Naive thymus-derived CD4-positive, alpha-beta T cell (primary cell): ENCODE measurements at regions not wholly inside any gene's neighbourhood (a gene's known extent, or its start where the extent isn't known, plus 50 kb on each side); places are given as distances from the start of the nearest gene placed in this dataset.
"Not testable (repeated sequence)": the region's sequence is repeated elsewhere in the genome, so short reads cannot be mapped to it uniquely, and the experiment has no call there.

Experiments used
- ATAC-seq: fragments of 150-1000 bp; cut with Tn5 transposase; 2 replicates; pipeline ENCODE4 v1.10.0; 2021; ENCODE audit warnings: mild to moderate bottlenecking, moderate library complexity
- CTCF ChIA-PET: fragments of 350-600 bp; sonication (Branson Sonifier 250); formaldehyde crosslinking; loops from one replicate; lab custom pipeline; 2021; ENCODE audit warnings: antibody characterized with exemption; lab: Charles Lee
- POLR2A ChIA-PET: fragments of 350-600 bp; sonication (Branson Sonifier 250); formaldehyde crosslinking; loops from one replicate; lab custom pipeline; 2021; ENCODE audit warnings: antibody characterized with exemption, inconsistent platforms; lab: Charles Lee
- DNase-seq, 9 donors: peaks; one replicate each; pipeline versions ENCODE4 v3.0.0 to v3.0.0-alpha.2; 2020 to 2022; ENCODE audit warnings: mixed read lengths in 1 of 9
- H3K27ac ChIP-seq: one replicate; pipeline ENCODE4 v1.7.0; 2013; ENCODE audit warnings: mild to moderate bottlenecking, low read depth, low read length, moderate library complexity
- H3K27me3 ChIP-seq, 2 donors: one replicate each; pipeline ENCODE4 v1.7.0; 2013; ENCODE audit warnings: low read length in 2 of 2, mild to moderate bottlenecking in 2 of 2, moderate library complexity in 2 of 2; ENCODE audit not compliant: control insufficient read depth in 2 of 2, insufficient read depth in 2 of 2
- H3K36me3 ChIP-seq, 3 experiments: 1 replicate in 2 of 3; 2 replicates in 1 of 3; pipeline ENCODE4 v1.7.0; 2013; ENCODE audit warnings: low read length in 3 of 3, mild to moderate bottlenecking in 3 of 3, moderate library complexity in 1 of 3; ENCODE audit not compliant: insufficient read depth in 3 of 3, control insufficient read depth in 2 of 3
- H3K4me1 ChIP-seq, 2 donors: one replicate each; pipeline ENCODE4 v1.7.0; 2013; ENCODE audit warnings: low read length in 2 of 2, mild to moderate bottlenecking in 2 of 2, moderate library complexity in 1 of 2; ENCODE audit not compliant: control insufficient read depth in 2 of 2, insufficient read depth in 2 of 2
- H3K4me3 ChIP-seq: 2 replicates; pipeline ENCODE4 v1.7.0; 2013; ENCODE audit warnings: mild to moderate bottlenecking, low read length
- H3K9me3 ChIP-seq, 3 experiments: 1 replicate in 2 of 3; 2 replicates in 1 of 3; pipeline ENCODE4 v1.7.0; 2013; ENCODE audit warnings: low read length in 3 of 3; ENCODE audit not compliant: control insufficient read depth in 2 of 3
- H3K27ac Mint-ChIP-seq, 9 donors: one replicate each; pipeline ENCODE4 v1.8.0; 2020 to 2022; ENCODE audit warnings: mixed read lengths in 9 of 9, mild to moderate bottlenecking in 8 of 9, moderate library complexity in 5 of 9, inconsistent platforms in 2 of 9
- H3K27me3 Mint-ChIP-seq, 5 donors: one replicate each; pipeline ENCODE4 v1.8.0; 2021 to 2022; ENCODE audit warnings: mixed read lengths in 5 of 5, mild to moderate bottlenecking in 1 of 5
- H3K36me3 Mint-ChIP-seq, 5 donors: one replicate each; pipeline ENCODE4 v1.8.0; 2020 to 2022; ENCODE audit warnings: mixed read lengths in 5 of 5, mild to moderate bottlenecking in 3 of 5, inconsistent platforms in 1 of 5
- H3K4me1 Mint-ChIP-seq, 7 donors: one replicate each; pipeline ENCODE4 v1.8.0; 2020 to 2022; ENCODE audit warnings: mixed read lengths in 7 of 7, mild to moderate bottlenecking in 3 of 7, inconsistent platforms in 1 of 7
- H3K4me3 Mint-ChIP-seq, 10 donors: one replicate each; pipeline ENCODE4 v1.8.0; 2020 to 2022; ENCODE audit warnings: mild to moderate bottlenecking in 10 of 10, mixed read lengths in 10 of 10, moderate library complexity in 6 of 10, inconsistent platforms in 2 of 10
- H3K9me3 Mint-ChIP-seq, 11 donors: one replicate each; pipeline ENCODE4 v1.8.0; 2020 to 2022; ENCODE audit warnings: mixed read lengths in 11 of 11, mild to moderate bottlenecking in 4 of 11, inconsistent platforms in 1 of 11, moderate library complexity in 1 of 11
- intact Hi-C, 2 donors: fragments of 100-400 bp; cut with micrococcal nuclease; formaldehyde crosslinking; loops; one replicate each; pipeline ENCODE4 v1.15.1; 2023

DNA sequence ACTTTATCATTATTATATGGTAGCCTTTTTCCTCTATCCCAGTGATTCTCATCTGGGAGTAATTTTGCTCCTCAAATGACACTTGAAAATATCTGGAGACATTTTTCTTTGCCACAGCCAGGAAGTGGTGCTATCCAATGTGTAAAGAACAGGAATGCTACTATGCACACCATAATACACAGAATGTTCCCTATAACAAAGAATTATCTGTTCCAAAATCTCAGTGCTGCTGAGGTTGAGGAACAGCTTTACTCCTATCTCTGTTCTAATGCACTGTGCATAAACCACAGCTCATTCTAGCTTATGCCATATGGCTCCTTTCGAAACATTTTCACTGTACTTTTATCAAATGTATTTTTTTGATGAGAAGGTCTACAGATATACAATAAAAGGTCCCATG lies 1231.2 kb upstream of the CELF4 start:
- ChIA-PET CTCF (no interaction called here), POLR2A (no interaction called here)
- H3K4me3 ChIP-seq, result no peak overlapping the region
- DNase-seq (no peak), ATAC-seq (no peak)
- Mint-ChIP-seq H3K36me3 (no peaks in the 10 kb centered on the region), H3K9me3 (peaks cover 0 to 11% (median 0%) of the 10 kb centered on the region in 11 donors), H3K27ac (no peak overlapping the region), H3K4me3 (no peak overlapping the region), H3K4me1 (no peaks in the 10 kb centered on the region), H3K27me3 (no peaks in the 10 kb centered on the region)
- no peaks in the 10 kb centered on the region for H3K4me1 ChIP-seq
- H3K27me3 ChIP-seq, result no peaks in the 10 kb centered on the region
- intact Hi-C loops, result loop anchor here in 1 of 2 donors (10.0 kb wide), 1 partner anchor 62 kb away; no protein-coding TSS in a partner anchor
- no peak overlapping the region for H3K27ac ChIP-seq
- H3K36me3 ChIP-seq, result no peaks in the 10 kb centered on the region
- H3K9me3 ChIP-seq, result no peaks in the 10 kb centered on the region

DNA sequence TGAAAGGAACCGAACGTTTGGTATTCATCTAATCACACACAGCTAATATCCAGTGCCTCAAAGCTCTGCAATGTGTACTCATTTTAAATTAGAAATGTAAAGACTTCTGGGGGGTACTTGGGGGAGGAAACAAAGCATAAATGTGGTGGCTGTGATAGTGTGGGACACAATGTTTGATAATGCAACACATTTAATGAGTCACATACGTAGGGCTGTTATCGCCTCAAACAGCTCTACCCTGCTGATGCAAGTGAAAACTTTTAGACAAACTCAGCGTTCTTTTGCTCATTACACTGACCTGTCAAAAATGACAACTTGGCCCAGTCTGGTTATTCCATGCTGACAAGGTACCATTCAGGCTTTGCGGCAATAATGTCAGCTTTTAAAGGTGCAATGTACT lies 1227.1 kb upstream of the CELF4 start:
- Mint-ChIP-seq H3K9me3 (peaks cover 0 to 7% (median 0%) of the 10 kb centered on the region in 11 donors), H3K27me3 (no peaks in the 10 kb centered on the region), H3K36me3 (no peaks in the 10 kb centered on the region), H3K4me3 (no peak overlapping the region), H3K27ac (no peak overlapping the region), H3K4me1 (no peaks in the 10 kb centered on the region)
- no peaks in the 10 kb centered on the region for H3K4me1 ChIP-seq
- ChIA-PET POLR2A (no interaction called here), CTCF (no interaction called here)
- H3K9me3 ChIP-seq, result no peaks in the 10 kb centered on the region
- intact Hi-C loops, result loop anchor here in 1 of 2 donors (10.0 kb wide), 1 partner anchor 58 kb away; no protein-coding TSS in a partner anchor
- H3K4me3 ChIP-seq, result no peak overlapping the region
- ATAC-seq (no peak), DNase-seq (no peak)
- H3K27me3 ChIP-seq, result no peaks in the 10 kb centered on the region
- no peak overlapping the region for H3K27ac ChIP-seq
- H3K36me3 ChIP-seq, result no peaks in the 10 kb centered on the region

DNA sequence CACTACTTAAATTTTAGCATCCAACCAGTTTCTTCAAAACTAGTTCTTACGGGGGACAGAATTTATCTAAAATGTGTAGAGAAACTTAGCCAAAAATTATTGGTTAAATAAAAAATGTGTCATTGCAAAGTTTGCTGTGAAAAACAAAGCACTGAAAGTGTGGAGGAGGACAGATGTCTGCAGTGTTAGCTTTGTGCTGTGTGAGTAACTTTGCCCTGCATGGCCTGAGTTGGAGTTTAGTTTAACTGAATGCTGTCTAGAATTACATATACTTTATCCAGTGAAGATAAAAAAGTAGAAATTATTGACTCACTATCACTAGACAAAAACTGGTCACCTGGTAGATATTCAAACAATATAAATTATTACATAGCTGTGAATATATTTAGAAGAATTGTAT lies 1225.2 kb upstream of the CELF4 start:
- intact Hi-C loops, result loop anchor here in 1 of 2 donors (10.0 kb wide), 1 partner anchor 56 kb away; no protein-coding TSS in a partner anchor
- no peak for DNase-seq
- Mint-ChIP-seq H3K4me1 (no peaks in the 10 kb centered on the region), H3K27me3 (no peaks in the 10 kb centered on the region), H3K36me3 (no peaks in the 10 kb centered on the region), H3K4me3 (no peak overlapping the region), H3K27ac (no peak overlapping the region), H3K9me3 (peaks cover 0 to 7% (median 0%) of the 10 kb centered on the region in 11 donors)
- Histone ChIP-seq H3K27ac (no peak overlapping the region), H3K9me3 (no peaks in the 10 kb centered on the region), H3K27me3 (no peaks in the 10 kb centered on the region), H3K36me3 (no peaks in the 10 kb centered on the region), H3K4me3 (no peak overlapping the region), H3K4me1 (no peaks in the 10 kb centered on the region)
- POLR2A ChIA-PET, result no interaction called here
- CTCF ChIA-PET, result no interaction called here
- ATAC-seq, result no peak

DNA sequence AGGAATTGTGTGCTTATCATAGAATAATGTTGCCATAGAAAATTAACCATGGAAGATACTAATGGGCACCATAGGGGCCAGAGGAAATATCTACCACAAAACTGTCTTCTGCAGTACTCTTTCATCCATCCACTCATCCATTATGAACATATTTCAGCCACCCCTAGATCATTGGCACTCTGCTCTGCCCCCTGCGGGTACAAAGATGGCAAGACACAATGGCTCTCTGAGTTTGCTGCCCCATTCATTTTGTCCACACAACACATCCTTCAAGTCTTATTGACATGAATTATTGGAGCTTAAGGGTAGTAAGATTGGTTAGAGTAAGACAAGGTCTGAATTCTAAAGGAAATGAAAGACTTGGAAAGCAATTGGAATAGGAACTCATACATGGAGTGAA lies 1224.7 kb upstream of the CELF4 start:
- no peaks in the 10 kb centered on the region for H3K36me3 ChIP-seq
- peaks cover 0 to 7% (median 0%) of the 10 kb centered on the region in 11 donors for H3K9me3 Mint-ChIP-seq
- no peaks in the 10 kb centered on the region for H3K4me1 Mint-ChIP-seq
- no peaks in the 10 kb centered on the region for H3K4me1 ChIP-seq
- H3K9me3 ChIP-seq, result no peaks in the 10 kb centered on the region
- no peaks in the 10 kb centered on the region for H3K27me3 ChIP-seq
- no peak overlapping the region for H3K4me3 Mint-ChIP-seq
- ATAC-seq, result no peak
- H3K4me3 ChIP-seq, result no peak overlapping the region
- H3K27ac Mint-ChIP-seq, result no peak overlapping the region
- ChIA-PET CTCF (no interaction called here), POLR2A (no interaction called here)
- no peak overlapping the region for H3K27ac ChIP-seq
- H3K36me3 Mint-ChIP-seq, result no peaks in the 10 kb centered on the region
- no peak for DNase-seq
- H3K27me3 Mint-ChIP-seq, result no peaks in the 10 kb centered on the region
- intact Hi-C loops, result loop anchor here in 1 of 2 donors (10.0 kb wide), 1 partner anchor 56 kb away; no protein-coding TSS in a partner anchor

DNA sequence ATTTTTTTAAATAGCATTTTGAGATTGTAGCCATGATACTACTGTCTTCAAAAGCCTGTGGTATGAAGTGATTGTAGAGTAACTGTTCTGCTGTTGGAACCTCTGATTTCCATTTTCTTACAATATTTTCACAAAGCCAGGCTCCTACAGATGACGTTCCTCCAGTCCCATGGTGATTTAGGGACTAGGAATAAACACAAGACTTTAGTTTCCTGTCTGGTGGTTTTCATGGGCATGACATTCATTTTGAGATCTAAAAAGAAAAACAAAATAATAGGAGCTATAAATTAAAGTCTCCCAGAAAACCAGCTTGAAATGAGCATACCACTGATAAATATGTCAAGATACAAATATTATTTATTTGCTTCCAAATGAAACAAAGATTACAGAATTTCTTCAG lies 1223.5 kb upstream of the CELF4 start:
- no peaks in the 10 kb centered on the region for H3K36me3 Mint-ChIP-seq
- intact Hi-C loops, result no loop called here
- H3K4me3 ChIP-seq, result no peak overlapping the region
- no peaks in the 10 kb centered on the region for H3K9me3 ChIP-seq
- no peaks in the 10 kb centered on the region for H3K27me3 Mint-ChIP-seq
- no peak overlapping the region for H3K27ac Mint-ChIP-seq
- ChIA-PET CTCF (no interaction called here), POLR2A (no interaction called here)
- no peak for ATAC-seq
- H3K4me1 Mint-ChIP-seq, result no peaks in the 10 kb centered on the region
- no peaks in the 10 kb centered on the region for H3K36me3 ChIP-seq
- DNase-seq, result no peak
- H3K4me1 ChIP-seq, result no peaks in the 10 kb centered on the region
- no peak overlapping the region for H3K4me3 Mint-ChIP-seq
- H3K27ac ChIP-seq, result no peak overlapping the region
- H3K27me3 ChIP-seq, result no peaks in the 10 kb centered on the region
- peaks cover 0 to 8% (median 0%) of the 10 kb centered on the region in 11 donors for H3K9me3 Mint-ChIP-seq

DNA sequence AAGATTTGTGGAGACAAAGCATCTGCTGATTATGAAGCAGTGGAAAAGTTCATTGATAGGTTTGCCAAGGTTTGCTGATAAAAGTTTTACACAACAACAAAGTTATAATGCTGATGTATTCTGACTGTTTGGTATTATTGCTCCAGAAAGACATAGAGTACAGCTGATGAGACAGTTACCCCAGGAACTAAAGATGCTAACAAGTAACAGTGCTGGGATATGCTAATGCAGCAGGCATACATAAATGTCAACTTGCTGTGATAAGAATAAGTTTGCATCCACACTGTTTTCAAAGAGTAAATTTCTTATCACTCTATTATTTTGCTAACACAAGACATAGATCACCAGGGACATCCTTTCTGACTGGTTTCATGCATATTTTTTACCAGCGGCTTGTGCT lies 1221.3 kb upstream of the CELF4 start:
- DNase-seq, result no peak
- H3K4me3 ChIP-seq, result no peak overlapping the region
- H3K4me1 Mint-ChIP-seq, result no peaks in the 10 kb centered on the region

DNA sequence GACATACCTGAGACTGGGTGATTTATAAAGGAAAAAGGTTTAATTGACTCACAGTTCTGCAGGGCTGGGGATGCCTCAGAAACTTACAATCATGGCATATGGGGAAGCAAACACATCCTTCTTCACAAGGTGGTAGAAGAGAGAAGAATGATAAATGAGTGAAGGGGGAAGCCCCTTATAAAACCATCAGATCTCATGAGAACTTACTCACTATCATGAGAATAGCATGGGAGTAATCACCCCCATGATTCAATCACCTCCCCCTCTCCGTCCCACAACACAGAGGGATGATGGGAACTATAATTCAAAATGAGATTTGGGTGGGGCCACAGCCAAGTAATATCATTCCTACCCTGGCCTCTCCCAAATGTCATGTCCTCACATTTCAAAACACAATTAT lies 1206.0 kb upstream of the CELF4 start:
- H3K4me3 Mint-ChIP-seq, POLR2A ChIA-PET, H3K27me3 Mint-ChIP-seq, ATAC-seq, H3K27ac ChIP-seq, CTCF ChIA-PET, H3K9me3 ChIP-seq, H3K27me3 ChIP-seq, H3K4me1 ChIP-seq, H3K27ac Mint-ChIP-seq, H3K4me1 Mint-ChIP-seq, H3K4me3 ChIP-seq, H3K36me3 ChIP-seq, H3K36me3 Mint-ChIP-seq, intact Hi-C loops, DNase-seq: not testable (repeated sequence)
- H3K9me3 Mint-ChIP-seq, result peaks cover 0 to 14% (median 0%) of the 10 kb centered on the region in 11 donors

More for the DNA sequence above, 1221.3 kb upstream of the CELF4 start:
- Mint-ChIP-seq H3K9me3 (peaks cover 0 to 12% (median 0%) of the 10 kb centered on the region in 11 donors), H3K27me3 (no peaks in the 10 kb centered on the region), H3K27ac (no peak overlapping the region), H3K36me3 (no peaks in the 10 kb centered on the region), H3K4me3 (no peak overlapping the region)
- H3K9me3 ChIP-seq, result no peaks in the 10 kb centered on the region
- no peaks in the 10 kb centered on the region for H3K27me3 ChIP-seq
- H3K36me3 ChIP-seq, result no peaks in the 10 kb centered on the region
- intact Hi-C loops, result no loop called here
- no peak overlapping the region for H3K27ac ChIP-seq
- no peaks in the 10 kb centered on the region for H3K4me1 ChIP-seq
- ChIA-PET CTCF (no interaction called here), POLR2A (no interaction called here)
- ATAC-seq, result no peak
